Kidney (tissue), 13 donors: ENCODE measurements at regions not wholly inside any gene's neighbourhood (a gene's known extent, or its start where the extent isn't known, plus 50 kb on each side); places are given as distances from the start of the nearest gene placed in this dataset.

ENCODE experiments used
- DNase-seq, 5 donors: peaks; one replicate each; pipeline ENCODE4 v3.0.0-alpha.2; 2013 to 2020
- FAIRE-seq: peaks from 2 replicates; lab custom pipeline; 2012; peaks lifted over from hg19 to GRCh38; lab: Jason Lieb, UNC
- H3K27ac ChIP-seq, 2 donors: one replicate each; pipeline ENCODE4 v1.7.0; 2013; ENCODE audit warnings: low read depth in 2 of 2, low read length in 2 of 2, inconsistent platforms in 1 of 2
- H3K27me3 ChIP-seq: one replicate; pipeline ENCODE4 v1.7.1; 2013; ENCODE audit warnings: low read length, inconsistent platforms; ENCODE audit not compliant: control insufficient read depth, insufficient read depth
- H3K36me3 ChIP-seq, 3 donors: one replicate each; pipeline versions ENCODE4 v1.7.0 to v1.7.1; 2013; ENCODE audit warnings: low read length in 3 of 3, control low read depth in 1 of 3, inconsistent platforms in 1 of 3; ENCODE audit not compliant: insufficient read depth in 3 of 3, control insufficient read depth in 2 of 3
- H3K4me1 ChIP-seq, 3 donors: one replicate each; pipeline versions ENCODE4 v1.7.0 to v1.7.1; 2013; ENCODE audit warnings: low read length in 3 of 3, inconsistent platforms in 1 of 3, low read depth in 1 of 3; ENCODE audit not compliant: control insufficient read depth in 2 of 3, insufficient read depth in 2 of 3
- H3K4me3 ChIP-seq, 3 donors: one replicate each; pipeline versions ENCODE4 v1.7.0 to v1.8.1; 2013; ENCODE audit warnings: low read length in 3 of 3, control low read depth in 1 of 3, inconsistent platforms in 1 of 3
- H3K9ac ChIP-seq, 3 donors: one replicate each; pipeline versions ENCODE4 v1.7.0 to v1.7.1; 2013; ENCODE audit warnings: low read length in 3 of 3, control low read depth in 1 of 3, inconsistent platforms in 1 of 3
- H3K9me3 ChIP-seq, 3 donors: one replicate each; pipeline versions ENCODE4 v1.7.0 to v1.7.1; 2013; ENCODE audit warnings: low read length in 3 of 3, control low read depth in 1 of 3, inconsistent platforms in 1 of 3; ENCODE audit not compliant: control insufficient read depth in 2 of 3, insufficient read depth in 1 of 3
- CTCF ChIP-seq: IDR thresholded peaks from 3 replicates; pipeline ENCODE4 v1.5.1; 2012; ENCODE audit warnings: mild to moderate bottlenecking, moderate library complexity, borderline replicate concordance; ENCODE audit not compliant: insufficient read depth; ENCODE audit errors: extremely low read depth
- intact Hi-C: fragments of 100-400 bp; cut with DNase I; formaldehyde crosslinking; loops from one replicate; pipeline ENCODE4 v1.11.1; 2022
- donor health status: control.
- donor health status: control.
- donor health status: control.
- donor health status: control.
- donor health status: control.
- donor health status: DM: yes; HTN: yes; CAD: no.
- donor health status: Normal renal cell carcinoma (clear cell type).

GRCh38 chr6:105622226-105622625, 219.3 kb upstream of the PREP start:
- H3K27me3 ChIP-seq = no peaks in the 10 kb centered on the region
- H3K9ac ChIP-seq = no peak overlapping the region
- H3K9me3 ChIP-seq = no peaks in the 10 kb centered on the region
- FAIRE-seq (no peak), DNase-seq (no peak)
- H3K4me3 ChIP-seq = no peak overlapping the region
- H3K36me3 ChIP-seq = no peaks in the 10 kb centered on the region
- TF ChIP-seq CTCF = no peak
- intact Hi-C loops = no loop called here
- no peak overlapping the region for H3K27ac ChIP-seq
- H3K4me1 ChIP-seq = no peaks in the 10 kb centered on the region

- Histone ChIP-seq H3K27me3 (no peaks in the 10 kb centered on the region), H3K27ac (no peak overlapping the region), H3K9me3 (no peaks in the 10 kb centered on the region), H3K36me3 (no peaks in the 10 kb centered on the region), H3K9ac (no peak overlapping the region), H3K4me3 (no peak overlapping the region), H3K4me1 (no peaks in the 10 kb centered on the region)
- FAIRE-seq = no peak
- DNase-seq = no peak
- intact Hi-C loops = no loop called here
- no peak for TF ChIP-seq CTCF
Observed at GRCh38 chr6:105621564-105622175, 218.8 kb upstream of the PREP start.

- H3K4me3 ChIP-seq = no peak overlapping the region
- FAIRE-seq (no peak), DNase-seq (no peak)
- H3K9ac ChIP-seq = no peak overlapping the region
- intact Hi-C loops = no loop called here
- no peaks in the 10 kb centered on the region for H3K9me3 ChIP-seq
- H3K27me3 ChIP-seq = no peaks in the 10 kb centered on the region
- no peaks in the 10 kb centered on the region for H3K36me3 ChIP-seq
- TF ChIP-seq CTCF = no peak
- no peaks in the 10 kb centered on the region for H3K4me1 ChIP-seq
- no peak overlapping the region for H3K27ac ChIP-seq
Observed at GRCh38 chr6:105620878-105621277, 218.0 kb upstream of the PREP start.
